Neural cell (in vitro differentiated cells): ENCODE measurements at regions not wholly inside any gene's neighbourhood (a gene's known extent, or its start where the extent isn't known, plus 50 kb on each side); places are given as distances from the start of the nearest gene placed in this dataset.

Source experiments
- EP300 ChIP-seq: fragments of 450-650 bp; conservative IDR thresholded peaks from 2 replicates; pipeline ENCODE4 v1.6.1; 2014; ENCODE audit warnings: antibody characterized with exemption, mild to moderate bottlenecking, moderate library complexity; ENCODE audit not compliant: poor library complexity, severe bottlenecking
- EZH2 ChIP-seq: fragments of 200-600, 300-800 bp; shearing (Covaris generic), sonication (generic); IDR thresholded peaks from 2 replicates; pipeline ENCODE4 v1.6.1; 2014; ENCODE audit warnings: antibody characterized with exemption, low read length, borderline replicate concordance, mild to moderate bottlenecking; ENCODE audit not compliant: insufficient read depth, poor library complexity, severe bottlenecking
- MXI1 ChIP-seq: fragments of 450-650 bp; conservative IDR thresholded peaks from 2 replicates; pipeline ENCODE4 v1.6.1; 2014; ENCODE audit warnings: antibody characterized with exemption, mild to moderate bottlenecking; ENCODE audit not compliant: poor library complexity, severe bottlenecking
- POLR2AphosphoS5 ChIP-seq: IDR thresholded peaks from 2 replicates; pipeline ENCODE4 v1.6.1; 2012
- RAD21 ChIP-seq: fragments of 450-650 bp; conservative IDR thresholded peaks from 2 replicates; pipeline ENCODE4 v1.6.1; 2014; ENCODE audit warnings: antibody characterized with exemption, mild to moderate bottlenecking, moderate library complexity
- TF ChIP-seq, protein P1 (sequence below): fragments of 450-650 bp; IDR thresholded peaks from 2 replicates; pipeline ENCODE4 v1.5.1; 2014; ENCODE audit warnings: antibody characterized with exemption, mild to moderate bottlenecking, moderate library complexity; ENCODE audit not compliant: poor library complexity, severe bottlenecking
- TF ChIP-seq, protein P2 (sequence below): IDR thresholded peaks from 2 replicates; pipeline ENCODE4 v1.6.1; 2012; ENCODE audit warnings: borderline replicate concordance

DNA sequence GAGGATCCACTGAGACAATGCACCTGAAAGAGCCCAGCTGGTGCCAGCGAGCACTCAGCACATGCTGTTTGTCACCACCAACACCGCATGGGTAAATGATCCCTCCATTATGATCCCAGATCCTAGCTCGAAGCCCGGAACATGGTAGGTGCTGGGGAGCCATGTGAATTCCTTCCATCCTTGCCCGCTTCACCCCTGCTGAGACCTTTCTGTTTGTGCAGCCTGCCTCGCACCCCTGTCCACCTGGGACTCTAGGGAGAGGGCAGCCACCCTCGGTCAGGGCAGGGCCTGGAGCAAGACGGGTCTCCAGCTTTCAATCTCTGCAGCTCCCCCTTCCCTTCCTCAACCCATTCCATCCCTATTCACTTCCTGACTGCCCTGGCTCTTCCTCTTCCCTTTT, 116.2 kb upstream of the ALX4 start:
- TF ChIP-seq, protein P1, sequence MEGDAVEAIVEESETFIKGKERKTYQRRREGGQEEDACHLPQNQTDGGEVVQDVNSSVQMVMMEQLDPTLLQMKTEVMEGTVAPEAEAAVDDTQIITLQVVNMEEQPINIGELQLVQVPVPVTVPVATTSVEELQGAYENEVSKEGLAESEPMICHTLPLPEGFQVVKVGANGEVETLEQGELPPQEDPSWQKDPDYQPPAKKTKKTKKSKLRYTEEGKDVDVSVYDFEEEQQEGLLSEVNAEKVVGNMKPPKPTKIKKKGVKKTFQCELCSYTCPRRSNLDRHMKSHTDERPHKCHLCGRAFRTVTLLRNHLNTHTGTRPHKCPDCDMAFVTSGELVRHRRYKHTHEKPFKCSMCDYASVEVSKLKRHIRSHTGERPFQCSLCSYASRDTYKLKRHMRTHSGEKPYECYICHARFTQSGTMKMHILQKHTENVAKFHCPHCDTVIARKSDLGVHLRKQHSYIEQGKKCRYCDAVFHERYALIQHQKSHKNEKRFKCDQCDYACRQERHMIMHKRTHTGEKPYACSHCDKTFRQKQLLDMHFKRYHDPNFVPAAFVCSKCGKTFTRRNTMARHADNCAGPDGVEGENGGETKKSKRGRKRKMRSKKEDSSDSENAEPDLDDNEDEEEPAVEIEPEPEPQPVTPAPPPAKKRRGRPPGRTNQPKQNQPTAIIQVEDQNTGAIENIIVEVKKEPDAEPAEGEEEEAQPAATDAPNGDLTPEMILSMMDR, result no peak
- TF ChIP-seq EP300 (no peak), POLR2AphosphoS5 (no peak), EZH2 (no peak), MXI1 (no peak), RAD21 (no peak)
- TF ChIP-seq, protein P2, sequence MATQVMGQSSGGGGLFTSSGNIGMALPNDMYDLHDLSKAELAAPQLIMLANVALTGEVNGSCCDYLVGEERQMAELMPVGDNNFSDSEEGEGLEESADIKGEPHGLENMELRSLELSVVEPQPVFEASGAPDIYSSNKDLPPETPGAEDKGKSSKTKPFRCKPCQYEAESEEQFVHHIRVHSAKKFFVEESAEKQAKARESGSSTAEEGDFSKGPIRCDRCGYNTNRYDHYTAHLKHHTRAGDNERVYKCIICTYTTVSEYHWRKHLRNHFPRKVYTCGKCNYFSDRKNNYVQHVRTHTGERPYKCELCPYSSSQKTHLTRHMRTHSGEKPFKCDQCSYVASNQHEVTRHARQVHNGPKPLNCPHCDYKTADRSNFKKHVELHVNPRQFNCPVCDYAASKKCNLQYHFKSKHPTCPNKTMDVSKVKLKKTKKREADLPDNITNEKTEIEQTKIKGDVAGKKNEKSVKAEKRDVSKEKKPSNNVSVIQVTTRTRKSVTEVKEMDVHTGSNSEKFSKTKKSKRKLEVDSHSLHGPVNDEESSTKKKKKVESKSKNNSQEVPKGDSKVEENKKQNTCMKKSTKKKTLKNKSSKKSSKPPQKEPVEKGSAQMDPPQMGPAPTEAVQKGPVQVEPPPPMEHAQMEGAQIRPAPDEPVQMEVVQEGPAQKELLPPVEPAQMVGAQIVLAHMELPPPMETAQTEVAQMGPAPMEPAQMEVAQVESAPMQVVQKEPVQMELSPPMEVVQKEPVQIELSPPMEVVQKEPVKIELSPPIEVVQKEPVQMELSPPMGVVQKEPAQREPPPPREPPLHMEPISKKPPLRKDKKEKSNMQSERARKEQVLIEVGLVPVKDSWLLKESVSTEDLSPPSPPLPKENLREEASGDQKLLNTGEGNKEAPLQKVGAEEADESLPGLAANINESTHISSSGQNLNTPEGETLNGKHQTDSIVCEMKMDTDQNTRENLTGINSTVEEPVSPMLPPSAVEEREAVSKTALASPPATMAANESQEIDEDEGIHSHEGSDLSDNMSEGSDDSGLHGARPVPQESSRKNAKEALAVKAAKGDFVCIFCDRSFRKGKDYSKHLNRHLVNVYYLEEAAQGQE, result no peak
